DMS 273 (cell line): ENCODE measurements at regions not wholly inside any gene's neighbourhood (a gene's known extent, or its start where the extent isn't known, plus 50 kb on each side); places are given as distances from the start of the nearest gene placed in this dataset.

Source experiments
- DNase-seq: peaks from one replicate; lab custom pipeline; 2025; ENCODE audit not compliant: unreplicated experiment; lab: John Stamatoyannopoulos, UW

DNA sequence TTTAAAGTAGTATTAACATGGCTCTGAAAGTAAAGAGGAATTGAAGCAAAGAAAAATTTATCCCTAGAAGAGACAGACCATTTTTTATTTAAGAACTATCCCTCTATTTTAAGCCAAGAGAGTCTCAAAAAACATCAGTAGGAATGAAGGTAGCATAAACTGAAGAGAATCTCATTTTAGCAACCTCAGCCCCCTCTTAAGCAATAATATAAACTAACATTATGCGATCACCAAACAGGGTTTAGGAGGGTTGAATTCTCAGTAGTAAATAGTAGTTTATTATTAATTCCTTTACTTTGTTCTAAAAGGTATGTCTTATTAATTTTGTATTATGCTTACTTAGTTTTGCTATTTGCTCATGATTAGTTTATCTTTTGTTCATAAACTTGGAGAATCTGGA is 287.4 kb downstream of the CDK5RAP2 start:
- no peak for DNase-seq

DNA sequence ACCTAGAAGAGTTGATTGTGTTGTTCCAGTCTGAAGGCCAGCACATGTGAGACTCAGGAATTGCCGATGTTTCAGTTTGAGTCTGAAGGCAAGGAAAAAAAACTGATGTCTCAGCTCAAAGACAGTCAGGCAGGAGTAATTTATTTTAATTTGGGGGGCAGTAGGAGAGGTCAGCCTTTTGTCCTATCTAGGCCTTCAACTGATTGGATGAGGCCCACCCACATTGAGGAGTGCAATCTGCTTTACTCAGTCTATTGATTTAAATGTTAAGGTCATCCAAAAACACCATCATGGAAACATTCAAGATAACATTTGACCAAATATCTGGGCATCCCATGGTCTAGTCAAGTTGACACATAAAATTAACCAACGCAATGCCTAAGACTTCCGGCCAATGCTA is 288.9 kb downstream of the CDK5RAP2 start:
- no peak for DNase-seq

DNA sequence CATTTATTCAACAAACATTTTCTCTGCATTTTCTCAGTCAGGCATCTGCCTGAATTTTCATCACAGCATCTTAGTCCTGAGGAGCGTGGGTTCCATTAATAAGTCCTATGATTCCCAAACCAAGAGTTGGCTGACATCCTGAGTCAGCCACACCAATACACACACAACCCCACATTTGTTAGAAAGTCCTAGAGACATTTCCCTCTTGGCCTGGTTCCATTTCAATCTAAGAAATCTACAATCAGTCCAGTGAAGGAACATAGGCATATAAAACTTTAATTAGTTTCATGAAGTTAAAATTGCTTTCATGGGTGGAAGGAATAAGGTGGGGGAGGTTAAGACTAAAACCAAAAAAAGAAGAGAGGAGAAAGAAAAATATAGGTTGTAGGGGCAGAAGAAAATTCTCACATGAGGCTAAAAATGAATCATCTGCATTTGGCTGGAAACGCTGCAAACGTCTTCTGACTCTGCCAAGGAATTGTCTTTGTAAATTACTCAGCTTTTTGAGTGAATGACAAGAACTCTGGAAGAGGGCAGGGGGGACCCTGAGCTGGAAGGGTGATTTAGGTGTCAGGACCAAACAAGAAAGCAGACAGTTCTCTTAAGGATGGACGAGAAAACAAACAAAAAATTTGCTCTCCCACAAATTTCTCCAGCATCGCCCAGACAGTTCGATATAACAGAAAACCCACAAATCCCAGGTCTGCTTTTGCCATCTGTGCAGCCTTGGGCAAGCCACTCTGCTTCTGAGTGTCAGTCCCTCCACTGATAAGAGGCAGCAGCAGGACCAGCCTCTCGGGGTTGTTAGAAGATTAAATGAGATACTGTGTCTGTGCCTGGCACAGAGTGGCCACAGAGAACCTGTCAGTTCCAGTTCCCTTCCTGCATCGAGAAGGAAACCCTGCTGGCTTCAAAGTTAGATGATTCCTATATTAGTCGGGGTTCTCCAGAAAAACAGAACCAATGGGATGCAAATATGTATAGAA is 289.7 kb downstream of the CDK5RAP2 start:
- DNase-seq: no peak

- DNase-seq: peak; percentile 8
These were observed 290.9 kb downstream of the CDK5RAP2 start for GRCh38 chr9:120289098-120289497.

DNA sequence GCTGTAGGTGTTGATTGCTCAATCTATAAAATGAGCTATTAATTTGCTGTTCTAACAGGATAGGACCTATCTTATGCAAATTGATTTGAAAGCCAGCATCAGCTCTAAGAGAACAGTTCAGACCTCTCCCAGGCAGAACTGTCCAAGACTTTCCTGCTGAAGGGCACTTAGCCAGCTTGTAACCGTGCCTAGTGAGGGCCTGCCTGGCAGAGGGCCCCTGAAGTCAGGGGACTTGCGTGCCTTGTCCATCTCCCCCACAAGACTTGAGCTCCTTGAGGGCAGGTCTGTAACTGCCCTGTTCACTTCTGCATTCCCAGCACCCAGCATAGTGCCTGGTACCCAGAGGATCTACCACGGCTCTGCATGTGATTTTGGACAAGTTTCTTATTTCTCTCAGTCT is 293.4 kb downstream of the CDK5RAP2 start:
- DNase-seq: no peak

GRCh38 chr9:120284821-120285220 is 295.1 kb downstream of the CDK5RAP2 start:
- no peak for DNase-seq

DNA sequence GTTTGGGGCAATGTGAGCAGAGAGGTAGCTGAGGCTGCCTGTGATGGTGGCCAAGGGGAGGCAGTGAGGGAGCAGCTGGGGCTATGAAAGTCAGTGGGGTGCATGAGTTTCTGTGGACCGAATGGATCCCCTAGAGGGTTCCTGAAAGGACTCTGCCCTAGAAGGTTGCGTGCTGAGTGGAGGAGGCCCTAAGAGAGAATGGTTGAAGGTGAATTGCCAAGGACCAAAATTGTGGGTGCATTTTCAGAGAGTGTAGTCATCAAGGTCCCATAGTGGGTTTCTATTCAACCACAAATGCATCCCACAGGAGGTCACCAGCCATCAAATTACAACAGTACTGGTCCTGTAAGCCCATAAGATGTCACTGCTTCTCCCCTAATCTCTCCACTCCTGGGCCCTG is 298.3 kb downstream of the CDK5RAP2 start:
- no peak for DNase-seq

DNA sequence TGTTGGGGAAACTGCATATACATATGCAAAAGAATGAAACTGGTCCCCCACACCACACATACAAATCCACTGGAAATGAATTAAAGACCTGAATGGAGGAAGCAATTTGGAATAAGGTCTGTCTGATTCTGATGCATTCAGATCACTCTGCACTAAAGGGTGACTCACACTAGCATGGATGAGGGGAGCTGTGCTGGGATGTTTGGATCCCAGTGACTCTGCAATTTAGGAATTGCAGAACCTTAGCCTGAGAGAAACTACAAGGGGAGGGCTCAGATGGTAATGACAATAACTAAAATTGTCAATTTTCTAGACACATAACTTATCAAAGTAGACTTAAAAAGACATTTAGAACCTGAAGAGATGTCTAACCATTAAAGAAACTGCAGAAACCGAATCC is 312.0 kb downstream of the CDK5RAP2 start:
- DNase-seq: no peak

GRCh38 chr9:120265791-120266190 is 314.2 kb downstream of the CDK5RAP2 start:
- DNase-seq: peak; percentile 76

DNA sequence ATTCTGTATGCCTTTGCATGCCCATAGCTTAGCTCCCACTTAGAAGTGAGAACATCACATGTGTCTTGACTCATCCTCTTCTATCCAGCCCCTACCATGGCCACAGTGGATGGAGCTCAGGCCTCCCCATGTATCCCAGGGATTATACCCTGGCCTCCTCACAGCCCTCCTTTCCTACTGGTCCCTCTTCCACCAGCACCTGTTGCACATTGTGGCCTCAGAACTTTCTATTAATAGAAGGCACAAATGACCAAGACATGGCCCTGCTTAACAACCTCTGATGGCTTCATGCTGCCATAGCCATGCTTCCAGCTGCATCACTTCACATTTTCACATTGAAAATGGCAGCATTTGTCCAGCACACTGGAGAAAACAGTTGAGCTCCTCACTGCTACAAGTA is 315.4 kb downstream of the CDK5RAP2 start:
- no peak for DNase-seq

GRCh38 chr9:120263836-120264235 is 316.1 kb downstream of the CDK5RAP2 start:
- DNase-seq: peak; percentile 25

DNA sequence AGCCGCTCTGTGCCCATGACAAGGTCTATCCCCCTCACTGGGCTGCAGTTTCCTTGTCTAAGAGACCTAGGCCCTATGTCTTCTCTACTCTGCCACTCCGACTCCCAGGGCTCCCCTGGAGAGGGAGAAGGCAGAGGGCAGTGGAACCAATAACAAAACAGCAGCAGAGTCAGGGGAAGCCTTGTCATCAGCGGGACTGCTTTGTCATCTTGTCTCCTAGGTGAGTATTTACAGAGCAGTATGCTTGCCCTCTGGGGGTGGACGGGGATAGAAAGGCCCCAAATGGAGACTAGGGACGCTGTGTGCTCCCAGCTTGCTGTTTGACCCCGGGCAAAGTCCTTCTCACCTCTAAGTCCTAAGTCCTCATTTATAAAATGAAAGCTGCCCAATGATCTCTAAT is 318.5 kb downstream of the CDK5RAP2 start:
- no peak for DNase-seq

- DNase-seq: no peak
These were observed 320.9 kb downstream of the CDK5RAP2 start for GRCh38 chr9:120259100-120259499.

- no peak for DNase-seq
These were observed 321.9 kb downstream of the CDK5RAP2 start for GRCh38 chr9:120258096-120258495.

DNA sequence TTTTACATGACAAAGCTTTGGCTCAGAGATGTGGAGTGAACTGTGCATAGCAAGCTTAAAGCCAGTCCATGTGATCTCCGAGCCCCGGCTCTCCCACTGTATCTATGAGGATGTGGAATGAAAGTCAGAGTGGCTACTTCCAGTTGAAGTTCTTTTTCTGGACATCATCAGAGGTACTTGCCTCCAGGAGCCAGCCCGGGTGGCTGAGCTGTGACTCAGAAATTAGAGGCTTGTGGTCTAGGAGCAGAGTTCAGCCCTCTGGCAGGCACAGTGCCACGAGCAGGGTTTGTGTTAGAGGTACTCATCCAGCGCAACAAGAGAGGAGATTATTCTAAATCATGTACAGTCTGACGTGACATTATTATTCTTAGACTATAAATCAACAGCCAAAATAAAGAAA is 322.5 kb downstream of the CDK5RAP2 start:
- no peak for DNase-seq

DNA sequence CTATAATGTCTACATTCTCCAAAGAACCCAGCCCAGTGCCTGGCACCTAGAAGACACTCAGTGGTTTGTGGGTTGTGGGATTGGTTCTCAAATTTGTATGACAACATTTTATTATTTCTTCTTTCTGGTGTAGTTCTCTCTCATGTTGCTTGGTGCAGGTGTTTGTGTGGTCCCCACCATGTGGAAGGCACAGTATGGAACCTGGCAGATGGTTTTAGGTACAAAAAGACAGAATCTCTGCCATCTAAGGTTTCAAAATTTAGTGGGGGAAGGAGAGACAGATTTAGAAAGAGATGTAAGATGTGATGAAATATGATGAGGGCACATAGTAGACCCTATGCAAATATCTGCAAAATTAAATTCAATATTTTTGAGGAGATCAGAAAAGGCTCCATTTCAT is 323.8 kb downstream of the CDK5RAP2 start:
- DNase-seq: no peak

GRCh38 chr9:120252248-120252647 is 327.7 kb downstream of the CDK5RAP2 start:
- no peak for DNase-seq

GRCh38 chr9:120242116-120242811 is 337.7 kb downstream of the CDK5RAP2 start:
- peak; percentile 98 for DNase-seq

- DNase-seq: peak; percentile 33
These were observed 343.4 kb downstream of the CDK5RAP2 start for GRCh38 chr9:120236596-120236995.

DNA sequence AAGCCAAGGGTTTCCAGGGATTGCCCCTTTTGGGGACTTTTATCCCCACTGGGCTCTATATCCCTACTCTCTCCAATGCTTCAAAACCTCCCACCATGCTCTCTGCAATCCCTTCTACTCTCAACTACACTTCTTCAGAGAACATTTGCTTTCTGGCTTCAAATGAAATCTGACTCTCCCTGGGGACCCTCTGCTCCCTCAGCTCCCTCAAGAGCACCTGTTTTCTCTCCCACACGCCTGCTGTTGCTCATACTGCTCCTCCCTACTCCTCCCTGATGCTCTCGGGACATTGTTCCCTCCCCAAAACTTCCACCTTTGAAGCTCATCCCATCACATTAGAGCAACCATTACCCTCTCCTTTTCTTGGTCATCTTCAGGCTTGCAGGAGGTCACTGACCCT is 344.9 kb downstream of the CDK5RAP2 start:
- peak; percentile 92 for DNase-seq

DNA sequence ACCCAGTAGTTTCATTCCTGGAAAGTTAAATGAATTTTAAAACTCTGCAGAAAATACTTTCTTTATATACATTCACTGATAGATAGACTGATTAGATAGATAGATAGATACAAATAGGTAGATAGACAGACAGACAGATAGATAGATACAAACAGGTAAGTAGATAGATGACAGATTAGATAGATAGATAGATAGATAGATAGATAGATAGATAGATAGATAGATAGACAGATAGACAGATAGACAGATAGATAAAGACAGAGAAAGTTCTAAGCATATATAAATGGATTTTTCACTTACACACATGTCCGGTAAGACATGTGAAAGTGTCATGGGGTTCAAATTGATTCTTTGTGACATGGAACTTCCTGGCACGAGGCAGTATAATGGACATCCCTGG is 349.7 kb downstream of the CDK5RAP2 start:
- DNase-seq: no peak

DNA sequence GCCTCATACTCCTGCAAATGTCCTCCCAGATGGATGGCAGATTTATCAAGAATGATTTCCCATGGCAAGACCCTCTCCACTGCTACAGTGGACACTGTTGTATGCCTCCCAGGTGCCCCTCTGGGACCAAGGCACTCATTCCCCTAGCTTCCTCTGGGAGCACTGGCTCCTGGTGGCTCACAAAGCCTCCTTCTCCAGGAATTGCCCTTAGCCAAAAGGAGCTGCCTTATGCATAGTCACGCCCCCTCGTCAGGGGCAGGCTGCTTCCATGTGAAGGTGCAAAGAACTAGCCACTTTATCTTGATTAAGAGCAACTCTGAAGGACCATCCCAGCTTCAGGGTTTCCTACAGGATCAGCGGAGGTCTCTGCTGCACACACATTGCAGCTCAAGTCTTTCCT is 358.1 kb downstream of the CDK5RAP2 start:
- no peak for DNase-seq
